WTC11 (cell line): ENCODE measurements at regions not wholly inside any gene's neighbourhood (a gene's known extent, or its start where the extent isn't known, plus 50 kb on each side); places are given as distances from the start of the nearest gene placed in this dataset.

Experiments
- CBFB ChIP-seq: sonication (generic); formaldehyde crosslinking; IDR thresholded peaks from 2 replicates; pipeline ENCODE4 v1.8.1; 2022; ENCODE audit warnings: mild to moderate bottlenecking, low read depth, missing genetic modification reagents
- CTCF ChIP-seq: fragments of 200-600 bp; IDR thresholded peaks from 2 replicates; pipeline ENCODE4 v1.8.0; 2022; ENCODE audit warnings: antibody characterized with exemption
- ESRRA ChIP-seq: sonication (generic); formaldehyde crosslinking; IDR thresholded peaks from 2 replicates; pipeline ENCODE4 v1.8.1; 2022; ENCODE audit warnings: mild to moderate bottlenecking, missing genetic modification reagents, borderline replicate concordance
- FOXJ3 ChIP-seq: sonication (generic); formaldehyde crosslinking; IDR thresholded peaks from 2 replicates; pipeline ENCODE4 v1.9.0; 2021; ENCODE audit warnings: missing genetic modification reagents, mild to moderate bottlenecking, borderline replicate concordance
- KAT7 ChIP-seq: sonication (generic); formaldehyde crosslinking; IDR thresholded peaks from 2 replicates; pipeline ENCODE4 v1.8.1; 2023; ENCODE audit warnings: missing genetic modification reagents, mild to moderate bottlenecking, borderline replicate concordance
- TCF7 ChIP-seq: sonication (generic); formaldehyde crosslinking; IDR thresholded peaks from 2 replicates; pipeline ENCODE4 v1.8.0; 2022; ENCODE audit warnings: mild to moderate bottlenecking, low read depth, missing genetic modification reagents, moderate library complexity

- no peak for TF ChIP-seq CBFB (CRISPR knock-in tag)
- TF ChIP-seq KAT7 (CRISPR knock-in tag) = no peak
- no peak for TF ChIP-seq FOXJ3
- no peak for TF ChIP-seq CTCF
- no peak for TF ChIP-seq TCF7 (CRISPR knock-in tag)
- no peak for TF ChIP-seq ESRRA
Observed at GRCh38 chr14:35220027-35220676, 72.0 kb upstream of the PSMA6 start.
